ENCODE measurements at regions not wholly inside any gene's neighbourhood (a gene's known extent, or its start where the extent isn't known, plus 50 kb on each side); places are given as distances from the start of the nearest gene placed in this dataset.
A peak's percentile ranks its signal among the peaks of the same experiment; 100 is the strongest.

DNA sequence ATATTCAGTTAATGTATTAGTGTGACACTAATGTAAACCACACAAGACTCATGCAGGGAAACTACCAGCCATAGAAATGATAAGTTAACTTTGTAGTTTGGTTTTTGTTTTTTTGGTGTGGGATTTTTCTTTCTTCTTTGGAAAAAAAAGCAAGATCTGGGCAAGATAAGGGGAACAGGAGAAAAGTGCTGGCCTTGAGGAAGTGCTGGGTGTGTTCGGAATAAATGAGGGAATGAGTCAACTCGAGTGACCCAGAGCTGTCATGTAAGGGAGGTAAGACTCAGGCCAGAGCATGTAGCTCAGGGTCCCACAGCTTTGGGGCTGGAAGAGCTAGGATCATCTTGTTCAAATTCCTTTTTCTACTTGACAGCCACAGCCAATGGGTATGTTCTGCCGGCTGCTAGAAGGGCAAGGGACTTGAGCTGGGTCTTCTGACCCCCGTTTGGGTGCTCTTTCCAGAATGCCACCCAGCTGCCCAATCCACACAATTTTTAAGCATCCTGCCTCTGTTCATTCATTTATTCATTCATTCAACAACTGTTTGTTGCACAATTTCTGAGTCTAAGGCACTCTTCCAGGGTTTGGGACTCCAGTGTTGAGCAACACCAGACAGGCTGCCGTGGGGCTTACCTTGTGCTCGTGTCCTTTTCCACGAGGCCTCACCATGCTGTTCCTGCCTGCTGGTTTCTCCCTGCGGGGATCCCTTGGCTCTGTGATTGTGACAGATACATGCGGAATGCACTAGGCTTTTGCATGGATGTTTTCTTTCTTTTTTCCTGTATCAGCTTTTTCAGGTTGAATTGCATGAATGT, 54.5 kb downstream of the CLDN34 start:
- H3K36me3 Mint-ChIP-seq = no peaks in the 10 kb centered on the region
- no peaks in the 10 kb centered on the region for H3K9me3 Mint-ChIP-seq (ENCODE audit: low read depth)
- H3K27ac Mint-ChIP-seq = no peak overlapping the region
- H3K4me3 Mint-ChIP-seq = no peak overlapping the region
- peaks cover 13% of the 10 kb centered on the region for H3K4me1 Mint-ChIP-seq (ENCODE audit: low read depth)
- H3K27me3 Mint-ChIP-seq = no peaks in the 10 kb centered on the region

DNA sequence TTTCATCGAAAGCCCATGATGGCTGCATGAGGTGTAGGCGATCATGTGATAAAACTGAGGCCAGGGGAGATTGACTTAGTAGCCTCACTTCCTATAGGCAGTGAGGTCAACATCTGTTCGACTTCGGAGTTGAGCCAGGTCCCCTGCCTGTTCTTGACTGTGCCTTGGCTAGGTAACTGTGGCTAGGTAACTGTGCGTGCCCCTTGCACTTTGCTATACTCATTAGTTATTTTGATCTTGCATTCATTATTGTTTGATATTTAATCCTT, 55.0 kb downstream of the CLDN34 start:
- no peak overlapping the region for H3K4me3 Mint-ChIP-seq
- no peaks in the 10 kb centered on the region for H3K27me3 Mint-ChIP-seq
- H3K27ac Mint-ChIP-seq = no peak overlapping the region
- H3K36me3 Mint-ChIP-seq = no peaks in the 10 kb centered on the region
- H3K9me3 Mint-ChIP-seq (ENCODE audit: low read depth) = no peaks in the 10 kb centered on the region
- peaks cover 7% of the 10 kb centered on the region for H3K4me1 Mint-ChIP-seq (ENCODE audit: low read depth)

DNA sequence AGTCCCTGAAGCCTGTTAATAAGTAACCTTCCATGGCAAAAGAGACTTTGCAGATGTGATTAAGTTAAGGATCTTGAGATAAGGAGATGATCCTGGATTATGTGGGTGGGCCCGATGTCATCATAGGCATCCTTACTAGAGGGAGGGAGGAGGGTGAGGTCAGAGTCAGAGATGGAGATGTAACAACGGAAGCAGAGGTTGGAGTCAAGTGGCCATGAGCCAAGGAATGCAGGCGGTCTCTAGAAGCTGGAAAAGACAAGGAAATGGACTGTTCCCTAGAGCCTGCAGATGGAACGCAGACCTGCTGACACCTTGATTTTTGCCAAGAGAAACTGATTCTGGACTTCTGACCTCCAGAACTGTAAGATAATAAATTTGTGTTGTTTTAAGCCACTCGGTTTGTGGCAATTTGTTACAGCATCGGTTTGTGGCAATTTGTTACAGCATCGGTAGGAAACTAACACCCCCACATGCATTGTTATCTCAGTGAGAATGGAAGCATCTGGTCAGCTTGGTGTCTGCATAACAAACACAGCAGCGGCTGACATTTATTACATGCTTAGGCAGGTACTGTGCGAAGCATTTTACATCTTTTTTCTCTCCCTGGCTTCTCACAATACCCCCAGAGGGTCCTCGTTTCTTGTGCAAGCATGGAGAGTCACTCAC, 55.6 kb downstream of the CLDN34 start:
- H3K27me3 Mint-ChIP-seq = no peaks in the 10 kb centered on the region
- no peak overlapping the region for H3K27ac Mint-ChIP-seq
- H3K4me3 Mint-ChIP-seq = no peak overlapping the region
- peaks cover 7% of the 10 kb centered on the region for H3K4me1 Mint-ChIP-seq (ENCODE audit: low read depth)
- no peaks in the 10 kb centered on the region for H3K36me3 Mint-ChIP-seq
- H3K9me3 Mint-ChIP-seq (ENCODE audit: low read depth) = no peaks in the 10 kb centered on the region

DNA sequence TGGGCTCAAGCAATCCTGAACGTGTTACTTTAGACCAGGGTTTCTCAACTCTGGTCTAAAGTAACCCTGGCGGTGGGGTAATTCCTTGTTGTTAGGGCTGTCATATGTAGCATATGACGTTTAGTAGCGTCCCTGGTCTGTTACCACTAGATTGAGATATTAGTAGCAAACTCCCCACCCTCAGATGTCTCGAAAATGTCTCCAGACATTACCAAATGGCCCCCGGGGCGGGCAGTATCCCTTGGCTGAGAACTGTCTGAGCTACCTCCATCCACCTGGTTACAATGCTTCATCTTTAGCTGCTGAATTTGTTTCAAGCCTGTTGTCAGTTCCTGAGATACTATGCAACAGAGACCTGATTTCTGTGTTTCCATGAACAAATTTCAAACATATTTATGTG, 56.7 kb downstream of the CLDN34 start:
- Mint-ChIP-seq H3K36me3 (no peaks in the 10 kb centered on the region), H3K4me1 (ENCODE audit: low read depth) (peaks cover 3% of the 10 kb centered on the region), H3K4me3 (no peak overlapping the region), H3K27ac (no peak overlapping the region), H3K9me3 (ENCODE audit: low read depth) (no peaks in the 10 kb centered on the region), H3K27me3 (no peaks in the 10 kb centered on the region)

DNA sequence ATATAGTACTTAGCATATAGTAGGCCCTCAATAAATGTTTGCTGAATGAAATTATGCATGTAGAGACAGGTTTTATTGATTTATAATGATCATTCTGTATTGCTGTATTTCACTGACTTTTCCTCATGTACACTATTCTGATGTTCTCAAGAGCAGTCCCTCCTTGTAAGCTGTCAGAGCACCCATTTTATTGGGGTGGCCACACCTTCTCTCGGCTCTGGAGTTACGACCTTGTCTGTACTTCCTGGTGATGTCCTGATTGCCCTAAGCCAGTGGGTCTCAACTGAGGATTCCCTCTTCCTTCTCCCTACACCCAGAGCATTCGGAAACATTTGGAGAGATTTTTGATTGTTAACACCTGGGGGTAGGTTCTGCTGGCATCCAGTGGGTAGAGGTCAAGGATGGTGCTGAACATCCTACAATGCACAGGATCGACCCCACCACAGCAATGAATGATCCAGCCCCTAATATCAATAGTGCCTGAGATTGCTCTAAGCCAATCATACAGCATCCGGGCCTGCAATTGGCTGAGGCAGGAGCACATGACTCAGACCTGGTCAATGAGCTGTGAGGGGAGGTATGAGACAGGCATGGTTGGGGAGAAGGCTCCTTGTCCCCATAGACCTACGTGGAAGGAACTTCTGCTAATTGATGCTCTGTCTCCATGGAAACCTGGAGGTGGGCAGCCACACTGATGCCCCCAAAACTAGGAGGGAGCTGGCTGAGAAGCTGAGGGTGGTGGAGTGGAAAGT, 58.8 kb downstream of the CLDN34 start:
- no peak overlapping the region for H3K27ac Mint-ChIP-seq

DNA sequence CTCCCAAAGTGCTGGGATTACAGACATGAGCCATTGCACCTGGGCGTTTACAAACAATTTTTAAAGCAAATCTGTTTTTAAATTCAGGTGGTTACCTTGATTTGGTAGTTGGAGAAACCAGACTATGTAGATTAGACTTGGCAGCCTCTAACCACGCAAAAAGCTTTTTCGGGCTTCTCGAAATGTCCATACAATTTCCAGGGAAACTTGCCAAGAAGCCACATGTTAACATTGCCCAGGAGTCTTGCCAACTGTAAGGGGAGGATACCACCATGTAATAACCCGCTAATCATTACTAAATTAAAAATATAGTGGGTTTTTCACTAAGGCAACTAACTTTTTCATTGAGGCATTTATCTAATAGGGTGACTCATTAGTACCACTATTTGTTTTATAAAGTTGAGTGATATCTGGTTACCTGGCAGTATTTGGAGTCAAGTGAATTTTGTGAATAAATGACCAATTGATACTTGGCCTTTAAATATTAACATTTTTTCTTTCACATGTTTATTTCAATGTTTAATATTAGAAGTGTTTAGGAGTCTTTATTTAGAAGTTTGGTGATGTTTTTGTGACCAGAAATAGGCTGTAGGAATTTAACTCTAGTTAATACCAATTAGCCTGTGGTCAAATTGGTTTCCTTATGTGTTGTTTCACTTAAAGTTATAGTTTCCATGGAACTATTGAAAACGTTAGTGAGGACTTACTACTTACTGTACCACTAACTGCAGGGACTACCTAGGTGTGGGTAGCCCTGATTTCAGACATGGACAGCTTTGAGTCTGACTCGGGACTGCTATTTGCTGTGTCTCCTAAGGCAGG, 61.3 kb downstream of the CLDN34 start:
- Mint-ChIP-seq H3K4me3 (no peak overlapping the region), H3K27me3 (no peaks in the 10 kb centered on the region), H3K4me1 (ENCODE audit: low read depth) (peaks cover 5% of the 10 kb centered on the region), H3K27ac (no peak overlapping the region), H3K36me3 (no peaks in the 10 kb centered on the region), H3K9me3 (ENCODE audit: low read depth) (no peaks in the 10 kb centered on the region)

More for the DNA sequence above, 58.8 kb downstream of the CLDN34 start:
- Mint-ChIP-seq H3K36me3 (no peaks in the 10 kb centered on the region), H3K9me3 (ENCODE audit: low read depth) (no peaks in the 10 kb centered on the region), H3K27me3 (no peaks in the 10 kb centered on the region), H3K4me3 (no peak overlapping the region), H3K4me1 (ENCODE audit: low read depth) (peaks cover 3% of the 10 kb centered on the region)

DNA sequence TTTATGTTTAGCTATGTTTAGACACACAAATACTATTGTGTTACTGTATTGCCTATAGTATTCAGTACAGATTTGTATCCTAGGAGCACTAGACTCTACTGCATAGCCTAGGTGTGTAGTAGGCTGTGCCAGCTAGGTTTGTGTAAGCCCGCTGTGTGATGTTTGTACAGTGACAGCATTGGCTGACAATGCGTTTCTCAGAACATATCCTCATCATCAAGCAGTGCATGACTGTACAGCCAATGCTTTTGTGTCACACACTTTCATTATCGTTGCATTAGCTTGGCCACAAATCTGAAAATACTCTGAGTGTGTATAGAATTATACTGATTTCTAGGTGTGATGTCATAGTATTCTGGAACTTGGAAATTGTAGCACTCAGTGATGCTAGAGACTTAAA, 63.4 kb downstream of the CLDN34 start:
- H3K27ac Mint-ChIP-seq = no peak overlapping the region
- no peak overlapping the region for H3K4me3 Mint-ChIP-seq
- no peaks in the 10 kb centered on the region for H3K27me3 Mint-ChIP-seq
- H3K9me3 Mint-ChIP-seq (ENCODE audit: low read depth) = no peaks in the 10 kb centered on the region
- peaks cover 9% of the 10 kb centered on the region for H3K4me1 Mint-ChIP-seq (ENCODE audit: low read depth)
- no peaks in the 10 kb centered on the region for H3K36me3 Mint-ChIP-seq

DNA sequence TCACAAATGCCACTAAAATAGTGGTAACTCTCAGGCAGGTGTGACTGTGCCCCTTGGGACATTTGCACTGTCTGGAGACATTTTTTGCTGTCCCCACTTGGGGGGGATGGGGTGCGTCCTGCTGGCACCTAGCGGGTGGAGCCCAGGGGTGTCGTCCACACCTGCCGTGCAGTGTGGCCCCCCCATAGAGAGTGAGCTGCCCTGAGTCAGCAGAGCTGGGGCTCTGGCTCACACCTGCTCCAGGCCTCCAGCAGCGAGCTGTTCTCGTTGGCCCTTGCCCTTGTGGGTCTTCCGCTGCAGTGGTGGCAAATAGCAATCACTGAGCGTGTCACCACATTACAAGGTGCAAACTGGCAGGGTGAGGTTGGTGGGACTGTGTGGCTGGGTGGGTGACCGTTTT, 64.6 kb downstream of the CLDN34 start:
- H3K4me3 Mint-ChIP-seq = no peak overlapping the region

DNA sequence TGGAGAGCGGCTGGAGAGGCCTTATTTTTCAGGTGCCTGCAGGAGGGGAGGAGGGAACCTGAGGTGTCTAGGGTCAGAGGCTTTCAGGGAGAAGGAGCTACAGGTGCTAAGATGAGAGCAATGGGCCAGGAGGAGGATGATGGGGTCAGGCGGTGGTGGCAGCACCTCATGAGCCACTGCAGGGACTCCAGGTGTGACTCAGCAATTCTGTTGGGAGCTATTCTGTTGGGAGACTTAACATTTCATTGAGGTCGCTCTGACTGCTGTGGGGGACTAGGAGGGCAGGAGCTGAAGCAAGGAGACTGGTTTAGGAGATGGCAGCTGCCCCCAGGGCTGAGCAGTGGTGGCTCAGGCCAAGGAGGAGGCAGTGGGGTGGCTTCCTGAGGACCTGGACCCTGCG, 65.0 kb downstream of the CLDN34 start:
- Mint-ChIP-seq H3K27ac (no peak overlapping the region), H3K36me3 (no peaks in the 10 kb centered on the region), H3K27me3 (no peaks in the 10 kb centered on the region), H3K9me3 (ENCODE audit: low read depth) (no peaks in the 10 kb centered on the region), H3K4me1 (ENCODE audit: low read depth) (peaks cover 9% of the 10 kb centered on the region), H3K4me3 (no peak overlapping the region)

More for the DNA sequence above, 64.6 kb downstream of the CLDN34 start:
- no peaks in the 10 kb centered on the region for H3K9me3 Mint-ChIP-seq (ENCODE audit: low read depth)
- H3K36me3 Mint-ChIP-seq = no peaks in the 10 kb centered on the region
- H3K4me1 Mint-ChIP-seq (ENCODE audit: low read depth) = peaks cover 9% of the 10 kb centered on the region
- no peaks in the 10 kb centered on the region for H3K27me3 Mint-ChIP-seq
- no peak overlapping the region for H3K27ac Mint-ChIP-seq

DNA sequence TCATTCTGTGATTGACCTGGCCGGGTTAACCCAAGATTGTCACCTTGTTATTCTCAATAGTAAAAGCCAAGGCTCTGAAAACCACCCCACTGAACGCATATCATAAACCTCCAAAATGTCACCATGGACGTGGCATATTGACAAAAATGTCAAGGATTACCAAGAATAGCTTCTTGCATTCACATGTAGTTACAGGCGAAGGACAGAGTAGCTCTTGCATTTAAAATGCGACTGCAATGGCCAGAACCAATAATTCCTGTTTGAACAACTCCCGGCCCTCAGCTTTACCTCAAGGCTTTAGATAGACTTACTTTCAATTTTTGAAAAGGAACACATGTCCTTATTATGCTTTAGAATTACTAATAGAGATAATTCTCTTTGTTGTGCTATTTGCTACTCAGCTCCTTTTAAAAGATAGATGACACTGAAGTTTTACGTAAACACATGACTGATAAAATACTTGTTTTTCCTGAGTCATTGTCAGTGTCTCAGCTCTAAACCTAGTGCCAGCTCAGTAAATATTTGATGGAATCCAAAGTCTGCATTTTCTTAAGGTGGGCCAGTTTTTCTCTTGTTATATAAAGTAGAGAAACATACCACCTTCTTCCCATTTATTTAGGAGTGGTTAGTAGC, 66.3 kb downstream of the CLDN34 start:
- Mint-ChIP-seq H3K9me3 (ENCODE audit: low read depth) (no peaks in the 10 kb centered on the region), H3K36me3 (no peaks in the 10 kb centered on the region), H3K4me3 (no peak overlapping the region), H3K4me1 (ENCODE audit: low read depth) (peaks cover 7% of the 10 kb centered on the region), H3K27me3 (no peaks in the 10 kb centered on the region), H3K27ac (no peak overlapping the region)

DNA sequence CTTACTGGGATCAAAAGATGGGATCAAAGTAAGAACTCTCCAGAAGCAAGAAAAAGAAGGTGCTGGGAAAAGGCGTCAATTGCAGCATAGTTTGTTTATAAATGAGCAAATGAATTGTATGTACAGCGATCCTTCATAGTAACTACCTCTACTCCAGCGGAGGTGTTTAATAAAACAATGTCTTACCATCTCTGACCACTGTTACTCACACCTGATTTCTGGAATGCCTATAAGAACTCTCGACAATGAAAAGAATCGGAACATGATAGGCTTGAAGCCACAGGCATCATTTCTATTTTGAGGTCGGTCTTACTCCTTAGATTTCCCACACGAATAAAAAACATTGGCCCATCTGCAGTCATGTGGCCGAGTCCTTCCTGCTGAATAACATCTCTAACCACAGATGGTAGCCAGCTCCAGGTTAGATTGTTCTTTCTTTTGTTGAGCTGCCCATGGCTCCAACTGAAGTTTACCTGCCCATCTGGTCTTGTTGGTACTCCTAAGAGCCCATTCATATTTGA, 67.6 kb downstream of the CLDN34 start:
- no peaks in the 10 kb centered on the region for H3K27me3 Mint-ChIP-seq
- H3K27ac Mint-ChIP-seq = no peak overlapping the region
- no peak overlapping the region for H3K4me3 Mint-ChIP-seq
- H3K4me1 Mint-ChIP-seq (ENCODE audit: low read depth) = peaks cover 8% of the 10 kb centered on the region
- no peaks in the 10 kb centered on the region for H3K36me3 Mint-ChIP-seq
- H3K9me3 Mint-ChIP-seq (ENCODE audit: low read depth) = no peaks in the 10 kb centered on the region

DNA sequence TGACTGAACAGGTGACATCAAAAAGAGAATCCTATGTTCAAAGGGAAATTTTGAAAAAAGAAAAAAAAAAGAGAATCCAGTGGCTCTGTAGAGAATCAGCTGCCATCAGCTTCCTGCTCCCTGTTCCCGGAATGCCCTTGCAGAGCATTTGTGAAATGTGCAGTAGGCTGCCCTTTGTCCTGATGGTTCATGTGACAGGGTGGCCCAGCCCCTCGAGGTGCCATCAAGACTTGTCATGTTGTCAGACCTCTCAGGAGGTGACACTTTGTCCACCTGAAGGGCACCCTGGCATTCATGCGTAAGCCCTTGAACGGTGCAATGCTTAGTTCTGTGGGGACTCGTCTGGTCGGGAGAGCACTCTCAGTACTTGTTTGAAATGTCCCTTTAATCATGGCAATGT, 71.4 kb downstream of the CLDN34 start:
- no peak overlapping the region for H3K27ac Mint-ChIP-seq
- no peaks in the 10 kb centered on the region for H3K27me3 Mint-ChIP-seq
- H3K4me3 Mint-ChIP-seq = no peak overlapping the region
- H3K4me1 Mint-ChIP-seq (ENCODE audit: low read depth) = peaks cover 10% of the 10 kb centered on the region
- no peaks in the 10 kb centered on the region for H3K36me3 Mint-ChIP-seq
- no peaks in the 10 kb centered on the region for H3K9me3 Mint-ChIP-seq (ENCODE audit: low read depth)

DNA sequence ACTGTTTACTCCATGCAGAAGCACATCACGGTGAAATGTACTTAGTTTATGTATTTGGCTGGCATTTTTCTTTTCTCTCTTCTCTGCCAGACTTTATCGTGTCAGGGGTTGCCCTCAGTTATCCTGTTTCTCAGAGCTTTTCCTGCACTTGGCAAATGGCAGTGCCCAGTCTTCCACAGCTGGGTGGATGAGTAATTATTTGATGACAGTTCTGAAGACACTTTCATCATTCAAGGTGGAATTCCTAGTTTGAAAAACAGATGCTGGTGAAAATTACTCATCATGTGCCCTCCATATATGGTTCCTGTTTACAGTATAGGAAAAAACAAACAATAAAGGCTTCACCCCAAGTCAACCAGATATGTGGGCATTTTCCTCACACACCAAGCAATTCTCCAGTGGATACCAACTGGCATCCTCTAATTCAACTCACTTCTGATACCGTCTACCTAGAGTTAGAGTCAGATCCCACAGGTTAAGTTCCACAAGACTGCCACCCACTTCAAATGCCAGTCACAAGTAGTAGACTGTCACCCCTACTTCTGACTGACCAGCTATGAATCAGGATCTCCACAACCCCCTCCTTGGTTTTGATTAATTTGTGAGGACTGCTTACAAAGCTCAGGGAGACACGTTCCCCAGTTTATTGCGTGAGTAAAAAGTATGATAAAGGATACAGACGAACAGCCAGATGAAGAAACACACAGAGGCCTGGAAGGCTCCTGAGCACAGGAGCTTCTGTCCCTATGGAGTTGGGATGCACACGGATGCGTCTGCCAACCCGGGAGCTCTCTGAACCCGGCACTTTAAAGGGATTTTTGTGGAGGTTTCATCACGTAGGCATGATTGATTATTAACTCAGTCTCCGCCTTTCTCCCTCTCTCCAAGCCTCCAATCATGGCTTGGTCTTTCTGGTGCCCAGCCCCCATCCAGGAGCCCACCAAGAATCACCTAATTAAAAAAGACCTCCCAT, 72.9 kb downstream of the CLDN34 start:
- Mint-ChIP-seq H3K36me3 (no peaks in the 10 kb centered on the region), H3K27me3 (no peaks in the 10 kb centered on the region), H3K4me3 (no peak overlapping the region), H3K27ac (peak overlapping the region; percentile 46), H3K4me1 (ENCODE audit: low read depth) (peaks cover 6% of the 10 kb centered on the region), H3K9me3 (ENCODE audit: low read depth) (no peaks in the 10 kb centered on the region)
